ENCODE measurements at regions not wholly inside any gene's neighbourhood (a gene's known extent, or its start where the extent isn't known, plus 50 kb on each side); places are given as distances from the start of the nearest gene placed in this dataset.

- no peaks in the 10 kb centered on the region for H3K36me3 ChIP-seq
- no peak overlapping the region for H3K4me3 ChIP-seq
- H3K4me1 ChIP-seq: no peaks in the 10 kb centered on the region
- ATAC-seq: no peak
- no peak overlapping the region for H3K27ac ChIP-seq
- WGBS, 4 donors: 89 to 95% (median 92%) methylated on average over 1 of the region's 1 CpG
- TF ChIP-seq POLR2A (IDR thresholded peaks at IDR 0.05) (no peak), CTCF (IDR thresholded peaks at IDR 0.05) (no peak)
- intact Hi-C loops (cut with DNase I): no loop called here
- no peak for DNase-seq
- H3K9me3 ChIP-seq: peaks cover 0 to 16% (median 6%) of the 10 kb centered on the region in 12 donors
- H3K27me3 ChIP-seq: no peaks in the 10 kb centered on the region
These were observed 547.5 kb downstream of the ZIC1 start for GRCh38 chr3:147956615-147957014.

- Histone ChIP-seq H3K27me3 (no peaks in the 10 kb centered on the region), H3K9me3 (peaks cover 0 to 16% (median 6%) of the 10 kb centered on the region in 12 donors), H3K36me3 (no peaks in the 10 kb centered on the region), H3K4me3 (no peak overlapping the region), H3K27ac (no peak overlapping the region), H3K4me1 (no peaks in the 10 kb centered on the region)
- ATAC-seq: no peak
- TF ChIP-seq POLR2A (IDR thresholded peaks at IDR 0.05) (no peak), CTCF (IDR thresholded peaks at IDR 0.05) (no peak)
- no peak for DNase-seq
- 70 to 88% (median 77%) methylated on average over 1 of the region's 1 CpG for WGBS, 4 donors
- intact Hi-C loops (cut with DNase I): no loop called here
These were observed 549.6 kb downstream of the ZIC1 start for GRCh38 chr3:147958754-147959153.

- intact Hi-C loops (cut with DNase I): no loop called here
- H3K4me3 ChIP-seq: no peak overlapping the region
- WGBS, 4 donors: 78 to 84% (median 82%) methylated on average over 6 of the region's 6 CpGs
- TF ChIP-seq CTCF (IDR thresholded peaks at IDR 0.05) (no peak), POLR2A (IDR thresholded peaks at IDR 0.05) (no peak)
- H3K27me3 ChIP-seq: no peaks in the 10 kb centered on the region
- no peaks in the 10 kb centered on the region for H3K36me3 ChIP-seq
- DNase-seq (no peak), ATAC-seq (no peak)
- H3K4me1 ChIP-seq: no peaks in the 10 kb centered on the region
- no peak overlapping the region for H3K27ac ChIP-seq
- peaks cover 0 to 3% (median 0%) of the 10 kb centered on the region in 12 donors for H3K9me3 ChIP-seq
These were observed 551.6 kb downstream of the ZIC1 start for GRCh38 chr3:147960786-147961185.

GRCh38 chr3:147962408-147963164 is 553.4 kb downstream of the ZIC1 start:
- H3K4me3 ChIP-seq: no peak overlapping the region
- H3K9me3 ChIP-seq: no peaks in the 10 kb centered on the region
- DNase-seq (no peak), ATAC-seq (no peak)
- no peak overlapping the region for H3K27ac ChIP-seq
- H3K36me3 ChIP-seq: no peaks in the 10 kb centered on the region
- no peaks in the 10 kb centered on the region for H3K27me3 ChIP-seq
- no peaks in the 10 kb centered on the region for H3K4me1 ChIP-seq
- no peak for TF ChIP-seq CTCF (IDR thresholded peaks at IDR 0.05)
- TF ChIP-seq POLR2A (IDR thresholded peaks at IDR 0.05): no peak
- WGBS, 4 donors: 64 to 73% (median 66%) methylated on average over 5 of the region's 5 CpGs
- intact Hi-C loops (cut with DNase I): no loop called here
